Loucy (cell line): ENCODE measurements at regions not wholly inside any gene's neighbourhood (a gene's known extent, or its start where the extent isn't known, plus 50 kb on each side); places are given as distances from the start of the nearest gene placed in this dataset.
"Not testable (repeated sequence)": the region's sequence is repeated elsewhere in the genome, so short reads cannot be mapped to it uniquely, and the experiment has no call there.

Source experiments
- EZH2phosphoT487 ChIP-seq: fragments of 200-600 bp; IDR thresholded peaks from 2 replicates; pipeline ENCODE4 v1.6.1; 2018; ENCODE audit warnings: antibody characterized with exemption, mild to moderate bottlenecking, moderate library complexity, borderline replicate concordance
- TF ChIP-seq, protein P1 (sequence below): fragments of 200-600 bp; sonication (generic); conservative IDR thresholded peaks from 2 replicates; pipeline ENCODE4 v1.5.1; 2014; ENCODE audit warnings: mild to moderate bottlenecking, antibody characterized with exemption, low read length

- TF ChIP-seq, protein P1, sequence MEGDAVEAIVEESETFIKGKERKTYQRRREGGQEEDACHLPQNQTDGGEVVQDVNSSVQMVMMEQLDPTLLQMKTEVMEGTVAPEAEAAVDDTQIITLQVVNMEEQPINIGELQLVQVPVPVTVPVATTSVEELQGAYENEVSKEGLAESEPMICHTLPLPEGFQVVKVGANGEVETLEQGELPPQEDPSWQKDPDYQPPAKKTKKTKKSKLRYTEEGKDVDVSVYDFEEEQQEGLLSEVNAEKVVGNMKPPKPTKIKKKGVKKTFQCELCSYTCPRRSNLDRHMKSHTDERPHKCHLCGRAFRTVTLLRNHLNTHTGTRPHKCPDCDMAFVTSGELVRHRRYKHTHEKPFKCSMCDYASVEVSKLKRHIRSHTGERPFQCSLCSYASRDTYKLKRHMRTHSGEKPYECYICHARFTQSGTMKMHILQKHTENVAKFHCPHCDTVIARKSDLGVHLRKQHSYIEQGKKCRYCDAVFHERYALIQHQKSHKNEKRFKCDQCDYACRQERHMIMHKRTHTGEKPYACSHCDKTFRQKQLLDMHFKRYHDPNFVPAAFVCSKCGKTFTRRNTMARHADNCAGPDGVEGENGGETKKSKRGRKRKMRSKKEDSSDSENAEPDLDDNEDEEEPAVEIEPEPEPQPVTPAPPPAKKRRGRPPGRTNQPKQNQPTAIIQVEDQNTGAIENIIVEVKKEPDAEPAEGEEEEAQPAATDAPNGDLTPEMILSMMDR, result not testable (repeated sequence)
- TF ChIP-seq EZH2phosphoT487, result not testable (repeated sequence)
Measured at GRCh38 chr2:87349006-87349405, 327.4 kb upstream of the PLGLB1 start.
